Esophagus muscularis mucosa (tissue), 4 donors: ENCODE measurements at regions not wholly inside any gene's neighbourhood (a gene's known extent, or its start where the extent isn't known, plus 50 kb on each side); places are given as distances from the start of the nearest gene placed in this dataset.

ENCODE experiments used
- DNase-seq: peaks from one replicate; pipeline ENCODE4 v3.0.0-alpha.2; 2017; ENCODE audit errors: extremely low spot score
- H3K27ac ChIP-seq, 4 donors: fragments of 200-600 bp; sonication (generic); replicated peaks in 1 of 4; 1 replicate in 3 of 4; 2 replicates in 1 of 4; pipeline ENCODE4 v1.5.1; 2016 to 2019; ENCODE audit warnings: mild to moderate bottlenecking in 1 of 4
- H3K27me3 ChIP-seq, 4 donors: fragments of 200-600 bp; sonication (generic); one replicate each; pipeline versions ENCODE4 v1.5.1 to v1.6.0; 2016 to 2019
- H3K36me3 ChIP-seq, 4 donors: fragments of 200-600 bp; sonication (generic); one replicate each; pipeline ENCODE4 v1.5.1; 2016 to 2019
- H3K4me1 ChIP-seq, 4 donors: fragments of 200-600 bp; sonication (generic); one replicate each; pipeline ENCODE4 v1.5.1; 2016 to 2019
- H3K4me3 ChIP-seq, 4 donors: fragments of 200-600 bp; sonication (generic); 1 replicate in 2 of 4; 2 replicates in 2 of 4; pipeline ENCODE4 v1.5.1; 2016 to 2019; ENCODE audit warnings: mild to moderate bottlenecking in 4 of 4, moderate library complexity in 1 of 4
- H3K9me3 ChIP-seq, 4 donors: fragments of 200-600 bp; sonication (generic); 1 replicate in 3 of 4; 2 replicates in 1 of 4; pipeline ENCODE4 v1.5.1; 2016 to 2019
- CTCF ChIP-seq, 3 experiments: fragments of 200-600 bp in 2 of 3; fragments of 450-650 bp in 1 of 3; sonication (generic) in 2 of 3; IDR thresholded peaks; one replicate each; pipeline ENCODE4 v1.5.1; 2017 to 2019; ENCODE audit warnings: antibody characterized with exemption in 3 of 3, mild to moderate bottlenecking in 2 of 3, moderate library complexity in 1 of 3
- EP300 ChIP-seq: sonication (generic); formaldehyde crosslinking; IDR thresholded peaks from one replicate; pipeline ENCODE4 v1.6.1; 2017; ENCODE audit warnings: antibody characterized with exemption
- POLR2A ChIP-seq: fragments of 450-650 bp; IDR thresholded peaks from one replicate; pipeline ENCODE4 v1.6.1; 2017; ENCODE audit warnings: antibody characterized with exemption, moderate library complexity, mild to moderate bottlenecking, low read depth
- POLR2AphosphoS5 ChIP-seq, 2 donors: sonication (generic); formaldehyde crosslinking; IDR thresholded peaks; one replicate each; pipeline ENCODE4 v1.6.1; 2017; ENCODE audit warnings: antibody characterized with exemption in 2 of 2
- WGBS: methylation state at CpG from one replicate; pipeline ENCODE4 v1.1.5; 2018; 5-methylcytosine and 5-hydroxymethylcytosine counted together
- intact Hi-C: fragments of 100-400 bp; cut with DNase I; formaldehyde crosslinking; loops from one replicate; pipeline ENCODE4 v1.15.1; 2023

DNA sequence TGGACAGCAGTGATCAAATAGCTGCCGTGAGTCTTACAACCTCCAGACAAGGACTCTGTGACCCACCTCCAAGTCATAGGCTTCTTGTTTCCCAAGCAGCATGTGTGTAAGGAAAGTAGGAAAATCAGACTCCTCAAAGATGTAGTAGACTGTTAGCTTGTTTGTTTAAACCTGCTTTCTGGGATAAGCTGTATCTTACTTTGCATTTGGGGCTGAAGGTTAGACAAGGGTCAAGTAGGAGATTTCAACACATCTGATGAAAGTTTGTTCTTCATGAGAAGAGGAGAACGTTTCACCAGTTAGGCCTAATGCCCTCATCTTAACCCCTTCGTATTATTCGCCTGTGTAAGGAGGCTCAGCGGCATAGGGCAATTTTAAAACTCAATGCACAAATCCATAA is 756.4 kb upstream of the NR2F2 start:
- Histone ChIP-seq H3K9me3 (peaks cover 0 to 14% (median 12%) of the 10 kb centered on the region in 4 donors), H3K27me3 (no peaks in the 10 kb centered on the region), H3K4me1 (no peaks in the 10 kb centered on the region), H3K4me3 (no peak overlapping the region), H3K27ac (no peak overlapping the region), H3K36me3 (no peaks in the 10 kb centered on the region)
- TF ChIP-seq POLR2A (no peak), EP300 (no peak), CTCF (IDR thresholded peaks at IDR 0.05) (no peak), POLR2AphosphoS5 (IDR thresholded peaks at IDR 0.05) (no peak)
- intact Hi-C loops = no loop called here
- DNase-seq = no peak
- 89% methylated on average over 5 of the region's 5 CpGs for WGBS

DNA sequence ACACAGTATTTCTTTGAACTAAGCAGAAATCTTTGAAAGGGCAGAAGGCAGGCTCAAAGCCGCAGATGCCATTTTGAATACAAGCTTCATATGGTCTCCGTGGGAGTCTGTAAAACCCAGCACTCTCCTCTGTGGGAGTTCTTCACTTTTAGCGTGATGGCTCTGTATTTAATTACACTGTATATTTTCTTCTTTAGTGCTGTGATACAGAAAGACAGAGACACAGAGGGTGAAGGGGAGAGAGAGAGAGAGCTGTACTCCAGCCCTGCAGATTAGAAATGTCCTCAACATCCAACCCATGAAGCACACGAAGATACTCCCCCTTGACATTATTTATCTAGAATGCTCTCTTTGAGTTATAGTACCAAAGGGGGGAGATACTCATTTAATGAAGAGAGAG is 752.6 kb upstream of the NR2F2 start:
- Histone ChIP-seq H3K27ac (no peak overlapping the region), H3K36me3 (no peaks in the 10 kb centered on the region), H3K9me3 (no peaks in the 10 kb centered on the region), H3K4me1 (no peaks in the 10 kb centered on the region), H3K4me3 (no peak overlapping the region), H3K27me3 (no peaks in the 10 kb centered on the region)
- TF ChIP-seq CTCF (IDR thresholded peaks at IDR 0.05) (no peak), EP300 (no peak), POLR2A (no peak), POLR2AphosphoS5 (IDR thresholded peaks at IDR 0.05) (no peak)
- no peak for DNase-seq
- intact Hi-C loops = no loop called here
- WGBS = 68% methylated on average over 4 of the region's 4 CpGs

GRCh38 chr15:95580121-95580520 is 750.4 kb upstream of the NR2F2 start:
- Histone ChIP-seq H3K4me1 (no peaks in the 10 kb centered on the region), H3K4me3 (no peak overlapping the region), H3K27me3 (no peaks in the 10 kb centered on the region), H3K9me3 (no peaks in the 10 kb centered on the region), H3K27ac (no peak overlapping the region), H3K36me3 (no peaks in the 10 kb centered on the region)
- DNase-seq = no peak
- intact Hi-C loops = no loop called here
- TF ChIP-seq POLR2AphosphoS5 (IDR thresholded peaks at IDR 0.05) = no peak
- no peak for TF ChIP-seq EP300
- no peak for TF ChIP-seq CTCF (IDR thresholded peaks at IDR 0.05)
- no peak for TF ChIP-seq POLR2A
- 91% methylated on average over 3 of the region's 3 CpGs for WGBS

DNA sequence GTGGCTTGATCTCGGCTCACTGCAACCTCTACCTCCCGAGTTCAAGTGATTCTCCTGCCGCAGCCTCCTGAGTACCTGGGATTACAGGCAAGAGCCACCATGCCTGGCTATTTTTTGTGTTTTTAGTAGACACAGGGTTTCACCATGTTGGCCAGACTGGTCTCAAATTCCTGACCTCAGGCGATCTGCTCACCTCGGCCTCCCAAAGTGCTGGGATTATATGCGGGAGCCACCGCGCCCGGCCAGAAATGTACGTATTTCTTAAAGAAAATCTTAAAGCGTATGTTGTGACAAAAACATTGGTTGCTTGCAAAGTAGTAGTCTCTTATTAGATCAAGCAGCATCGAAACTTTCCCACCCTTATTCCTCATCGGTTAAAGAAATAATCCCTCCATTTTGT is 748.9 kb upstream of the NR2F2 start:
- no peaks in the 10 kb centered on the region for H3K27me3 ChIP-seq
- H3K27ac ChIP-seq = no peak overlapping the region
- no peak for TF ChIP-seq POLR2A
- TF ChIP-seq EP300 = no peak
- TF ChIP-seq CTCF (IDR thresholded peaks at IDR 0.05) = no peak
- no peak for TF ChIP-seq POLR2AphosphoS5 (IDR thresholded peaks at IDR 0.05)
- no peak for DNase-seq
- H3K36me3 ChIP-seq = no peaks in the 10 kb centered on the region
- intact Hi-C loops = no loop called here
- WGBS = 88% methylated on average over 13 of the region's 13 CpGs
- H3K4me3 ChIP-seq = no peak overlapping the region
- no peaks in the 10 kb centered on the region for H3K4me1 ChIP-seq
- no peaks in the 10 kb centered on the region for H3K9me3 ChIP-seq

- intact Hi-C loops = no loop called here
- TF ChIP-seq POLR2A = no peak
- no peak for TF ChIP-seq CTCF (IDR thresholded peaks at IDR 0.05)
- TF ChIP-seq EP300 = no peak
- TF ChIP-seq POLR2AphosphoS5 (IDR thresholded peaks at IDR 0.05) = no peak
- Histone ChIP-seq H3K27me3 (no peaks in the 10 kb centered on the region), H3K9me3 (no peaks in the 10 kb centered on the region), H3K4me3 (no peak overlapping the region), H3K36me3 (no peaks in the 10 kb centered on the region), H3K4me1 (no peaks in the 10 kb centered on the region), H3K27ac (no peak overlapping the region)
- no peak for DNase-seq
Measured at GRCh38 chr15:95584088-95584487, 746.4 kb upstream of the NR2F2 start.
